IMR-90 (cell line): ENCODE measurements at regions not wholly inside any gene's neighbourhood (a gene's known extent, or its start where the extent isn't known, plus 50 kb on each side); places are given as distances from the start of the nearest gene placed in this dataset.

ENCODE experiments used
- ATAC-seq: fragments of 200-7000 bp; cut with Tn5 transposase; 2 replicates; pipeline ENCODE4 v1.9.1; 2020; ENCODE audit warnings: low read depth, mild to moderate bottlenecking, moderate library complexity
- BruUV-seq: library from RNA; stranded (reverse); fragments of 400-500 nt; replicated peaks from 2 replicates; lab custom pipeline; 2021; lab: Mats Ljungman, UMichigan
- CTCF ChIA-PET: fragments of 300-600 bp; formaldehyde crosslinking; extraction: SDS; loops from one replicate; lab custom pipeline; 2021; ENCODE audit warnings: antibody characterized with exemption; lab: Yijun Ruan, JAX
- POLR2A ChIA-PET: fragments of 300-600 bp; sonication (Branson Sonifier 250); formaldehyde crosslinking; loops from one replicate; lab custom pipeline; 2022; ENCODE audit warnings: antibody characterized with exemption; ENCODE audit not compliant: unreplicated experiment; lab: Charles Lee
- DNase-seq: peaks from one replicate; pipeline ENCODE4 v3.0.0; 2013
- H2AFZ ChIP-seq: replicated peaks from 2 replicates; pipeline ENCODE3; 2013; ENCODE audit warnings: low read length, mild to moderate bottlenecking; ENCODE audit not compliant: poor library complexity
- H2AK5ac ChIP-seq: 2 replicates; pipeline ENCODE4 v1.6.1; 2013; ENCODE audit warnings: low read depth, low read length, inconsistent platforms
- H2AK9ac ChIP-seq: replicated peaks from 2 replicates; pipeline ENCODE3; 2013; ENCODE audit warnings: mild to moderate bottlenecking, low read depth, low read length, moderate library complexity; ENCODE audit not compliant: poor library complexity
- H2BK120ac ChIP-seq: 2 replicates; pipeline ENCODE4 v1.6.1; 2013; ENCODE audit warnings: low read depth, low read length, inconsistent platforms
- H2BK15ac ChIP-seq: 3 replicates; pipeline ENCODE4 v1.6.1; 2013; ENCODE audit warnings: low read depth, low read length, inconsistent platforms
- H2BK20ac ChIP-seq: 2 replicates; pipeline ENCODE4 v1.6.1; 2013; ENCODE audit warnings: low read depth, mild to moderate bottlenecking, inconsistent platforms, low read length, moderate library complexity
- H2BK5ac ChIP-seq: 2 replicates; pipeline ENCODE4 v1.6.1; 2013; ENCODE audit warnings: mild to moderate bottlenecking, low read depth, low read length, inconsistent platforms; ENCODE audit not compliant: poor library complexity, severe bottlenecking
- H3K14ac ChIP-seq: replicated peaks from 2 replicates; pipeline ENCODE4 v1.6.1; 2013; ENCODE audit warnings: low read depth, low read length, inconsistent platforms
- H3K18ac ChIP-seq: 2 replicates; pipeline ENCODE4 v1.6.1; 2013; ENCODE audit warnings: low read depth, low read length, control low read depth
- H3K23ac ChIP-seq: 2 replicates; pipeline ENCODE4 v1.6.1; 2013; ENCODE audit warnings: low read depth, low read length, inconsistent platforms
- H3K27ac ChIP-seq: 2 replicates; pipeline ENCODE4 v1.5.1; 2013; ENCODE audit warnings: mild to moderate bottlenecking, control low read depth, low read length; ENCODE audit not compliant: insufficient read depth
- H3K27me3 ChIP-seq: 2 replicates; pipeline ENCODE4 v1.6.1; 2013; ENCODE audit warnings: low read length; ENCODE audit not compliant: control insufficient read depth, insufficient read depth
- H3K36me3 ChIP-seq: 2 replicates; pipeline ENCODE4 v1.6.1; 2013; ENCODE audit warnings: low read length, mixed read lengths; ENCODE audit not compliant: control insufficient read depth, insufficient read depth
- H3K4ac ChIP-seq: 2 replicates; pipeline ENCODE4 v1.6.1; 2013; ENCODE audit warnings: low read depth, low read length, inconsistent platforms
- H3K4me1 ChIP-seq: 2 replicates; pipeline ENCODE4 v1.6.1; 2013; ENCODE audit warnings: low read length, mixed read lengths; ENCODE audit not compliant: control insufficient read depth, insufficient read depth
- H3K4me2 ChIP-seq: 2 replicates; pipeline ENCODE4 v1.6.1; 2013; ENCODE audit warnings: low read depth, mild to moderate bottlenecking, control low read depth, low read length, moderate library complexity
- H3K4me3 ChIP-seq: 2 replicates; pipeline ENCODE4 v1.5.1; 2013; ENCODE audit warnings: low read depth, mild to moderate bottlenecking, control low read depth, low read length, moderate library complexity; ENCODE audit not compliant: insufficient read depth
- H3K56ac ChIP-seq: 2 replicates; pipeline ENCODE4 v1.6.1; 2013; ENCODE audit warnings: low read length, inconsistent platforms; ENCODE audit not compliant: insufficient read depth; ENCODE audit errors: extremely low read depth
- H3K79me1 ChIP-seq, 2 experiments: 2 replicates each; pipeline ENCODE4 v1.6.1; 2013; ENCODE audit warnings: low read length in 2 of 2, inconsistent platforms in 1 of 2, low read depth in 1 of 2
- H3K9ac ChIP-seq: 2 replicates; pipeline ENCODE4 v1.6.1; 2013; ENCODE audit warnings: low read depth, low read length, control low read depth
- H3K9me1 ChIP-seq: 2 replicates; pipeline ENCODE4 v1.6.1; 2013; ENCODE audit warnings: low read length, inconsistent platforms; ENCODE audit not compliant: insufficient read depth
- H3K9me3 ChIP-seq: 2 replicates; pipeline ENCODE4 v1.6.1; 2013; ENCODE audit warnings: low read length; ENCODE audit not compliant: control insufficient read depth, insufficient read depth
- H4K20me1 ChIP-seq: 2 replicates; pipeline ENCODE4 v1.6.1; 2013; ENCODE audit warnings: low read length, inconsistent platforms; ENCODE audit not compliant: insufficient read depth
- H4K5ac ChIP-seq: 2 replicates; pipeline ENCODE4 v1.6.1; 2013; ENCODE audit warnings: mild to moderate bottlenecking, low read depth, low read length, control low read depth
- H4K8ac ChIP-seq, 2 experiments: 2 replicates each; pipeline ENCODE4 v1.6.1; 2013; ENCODE audit warnings: low read depth in 2 of 2, low read length in 2 of 2, control low read depth in 1 of 2, inconsistent platforms in 1 of 2
- H4K91ac ChIP-seq: 2 replicates; pipeline ENCODE4 v1.6.1; 2013; ENCODE audit warnings: low read depth, low read length, inconsistent platforms; ENCODE audit not compliant: insufficient read depth
- BHLHE40 ChIP-seq: fragments of 150-350 bp; IDR thresholded peaks from 2 replicates; pipeline ENCODE4 v1.6.1; 2016; ENCODE audit warnings: mild to moderate bottlenecking, low read depth, low read length
- CEBPB ChIP-seq: IDR thresholded peaks from 2 replicates; pipeline ENCODE4 v1.6.1; 2012; ENCODE audit warnings: low read depth, low read length, improper control_type of control experiment
- CHD1 ChIP-seq: IDR thresholded peaks from 2 replicates; pipeline ENCODE4 v1.6.1; 2012; ENCODE audit warnings: low read depth, low read length, improper control_type of control experiment
- CTCF ChIP-seq: conservative IDR thresholded peaks from 2 replicates; pipeline ENCODE4 v1.5.1; 2012; ENCODE audit warnings: mild to moderate bottlenecking, low read depth, low read length, improper control_type of control experiment
- ELK1 ChIP-seq: fragments of 150-350 bp; IDR thresholded peaks from 2 replicates; pipeline ENCODE4 v1.6.1; 2016; ENCODE audit warnings: low read depth, mild to moderate bottlenecking, low read length, moderate library complexity, borderline replicate concordance
- FOS ChIP-seq: fragments of 150-350 bp; IDR thresholded peaks from 2 replicates; pipeline ENCODE4 v1.6.1; 2016; ENCODE audit warnings: low read depth, low read length
- MAFK ChIP-seq: IDR thresholded peaks from 2 replicates; pipeline ENCODE4 v1.6.1; 2012; ENCODE audit warnings: low read depth, low read length, improper control_type of control experiment
- MAZ ChIP-seq: IDR thresholded peaks from 2 replicates; pipeline ENCODE4 v1.6.1; 2012; ENCODE audit warnings: low read depth, mild to moderate bottlenecking, low read length, improper control_type of control experiment, moderate library complexity, borderline replicate concordance
- MXI1 ChIP-seq: IDR thresholded peaks from 2 replicates; pipeline ENCODE4 v1.6.1; 2012; ENCODE audit warnings: low read depth, mild to moderate bottlenecking, low read length, moderate library complexity, borderline replicate concordance
- NFE2L2 ChIP-seq: fragments of 150-350 bp; IDR thresholded peaks from 2 replicates; pipeline ENCODE4 v1.6.1; 2016; ENCODE audit warnings: low read depth, mild to moderate bottlenecking, low read length
- POLR2A ChIP-seq: IDR thresholded peaks from 2 replicates; pipeline ENCODE4 v1.6.1; 2012; ENCODE audit warnings: mild to moderate bottlenecking, low read depth, low read length
- RAD21 ChIP-seq: IDR thresholded peaks from 2 replicates; pipeline ENCODE4 v1.6.1; 2012; ENCODE audit warnings: low read length, improper control_type of control experiment
- RCOR1 ChIP-seq: IDR thresholded peaks from 2 replicates; pipeline ENCODE4 v1.6.1; 2012; ENCODE audit warnings: mild to moderate bottlenecking, low read length, improper control_type of control experiment; ENCODE audit not compliant: insufficient replicate concordance
- RFX5 ChIP-seq: IDR thresholded peaks from 2 replicates; pipeline ENCODE4 v1.8.0; 2012; ENCODE audit warnings: low read depth, mild to moderate bottlenecking, low read length, moderate library complexity
- SMC3 ChIP-seq: fragments of 150-350 bp; IDR thresholded peaks from 2 replicates; pipeline ENCODE4 v1.6.1; 2016; ENCODE audit warnings: low read depth, mild to moderate bottlenecking, antibody characterized with exemption, low read length, moderate library complexity
- USF2 ChIP-seq: fragments of 150-350 bp; IDR thresholded peaks from 2 replicates; pipeline ENCODE4 v1.6.1; 2017; ENCODE audit warnings: mild to moderate bottlenecking, antibody characterized with exemption, low read length, low read depth
- WGBS, 2 experiments: methylation state at CpG; one replicate each; pipeline versions ENCODE4 v1.1.5 to v1.1.7; 2013; ENCODE audit warnings: missing lambda C conversion rate in 2 of 2; ENCODE audit not compliant: insufficient read length in 1 of 2; ENCODE audit errors: extremely low coverage in 2 of 2; 5-methylcytosine and 5-hydroxymethylcytosine counted together
- dilution Hi-C: fragments of 300-500 bp; cut with HindIII; formaldehyde crosslinking; loops from one replicate; pipeline ENCODE4 v1.14.3; 2018; ENCODE audit warnings: low sequenced_read_pairs; ENCODE audit not compliant: unreplicated experiment
- in situ Hi-C: fragments of 300-500 bp; cut with MboI; formaldehyde crosslinking; loops from 3 replicates; pipeline ENCODE4 v1.14.3; 2019; ENCODE audit warnings: low sequenced_read_pairs, inconsistent platforms, mixed read lengths
- intact Hi-C: fragments of 100-400 bp; cut with micrococcal nuclease; formaldehyde crosslinking; loops from 2 replicates; pipeline ENCODE4 v1.10.0; 2022

- dilution Hi-C loops = no loop called here
- in situ Hi-C loops = no loop called here
- intact Hi-C loops = no loop called here
- Histone ChIP-seq H3K23ac (no peak overlapping the region), H3K4me1 (no peaks in the 10 kb centered on the region), H3K9ac (no peak overlapping the region), H3K79me1 (no peaks in the 10 kb centered on the region), H3K27ac (no peak overlapping the region), H2BK20ac (no peak overlapping the region), H2BK15ac (no peak overlapping the region), H3K4ac (no peak overlapping the region), H3K9me1 (no peaks in the 10 kb centered on the region), H3K4me3 (no peak overlapping the region), H3K14ac (no peak overlapping the region), H3K9me3 (no peaks in the 10 kb centered on the region), H2BK5ac (no peak overlapping the region), H4K8ac (no peak overlapping the region), H4K5ac (no peak overlapping the region), H3K18ac (no peak overlapping the region), H4K91ac (no peak overlapping the region), H4K20me1 (no peaks in the 10 kb centered on the region), H3K27me3 (no peaks in the 10 kb centered on the region), H3K36me3 (no peaks in the 10 kb centered on the region), H2AK5ac (no peak overlapping the region), H3K56ac (no peak overlapping the region), H2AK9ac (no peak overlapping the region), H3K4me2 (no peak overlapping the region), H2AFZ (no peak overlapping the region), H2BK120ac (no peak overlapping the region)
- no CpG with 5 or more reads among the region's 4 CpGs for WGBS, 2 experiments
- DNase-seq (no peak), ATAC-seq (no peak)
- CTCF ChIA-PET = interaction anchor here (1.1 kb wide), 1 partner anchor 226 kb away, joined by 3 read pairs; no protein-coding TSS in a partner anchor
- BruUV-seq = no TSS peak
- POLR2A ChIA-PET = no interaction called here
- TF ChIP-seq MAFK = no peak
- no peak for TF ChIP-seq POLR2A
- no peak for TF ChIP-seq SMC3
- TF ChIP-seq BHLHE40 = no peak
- TF ChIP-seq MXI1 = no peak
- TF ChIP-seq FOS = no peak
- no peak for TF ChIP-seq NFE2L2
- TF ChIP-seq RCOR1 = no peak
- TF ChIP-seq CEBPB = no peak
- TF ChIP-seq ELK1 = no peak
- no peak for TF ChIP-seq CHD1
- no peak for TF ChIP-seq USF2
- TF ChIP-seq CTCF = no peak
- no peak for TF ChIP-seq RFX5
- no peak for TF ChIP-seq RAD21
- no peak for TF ChIP-seq MAZ
Measured at GRCh38 chr15:91480426-91480825, 373.1 kb upstream of the SLCO3A1 start.
